ENCODE measurements at regions not wholly inside any gene's neighbourhood (a gene's known extent, or its start where the extent isn't known, plus 50 kb on each side); places are given as distances from the start of the nearest gene placed in this dataset.

GRCh38 chr6:97591955-97592354, 308.9 kb upstream of the MMS22L start:
- DNase-seq (ENCODE audit: low spot score) = no peak

- DNase-seq (ENCODE audit: low spot score) = no peak
Observed at GRCh38 chr6:97594844-97595243, 311.8 kb upstream of the MMS22L start.

- no peak for DNase-seq (ENCODE audit: low spot score)
Observed at GRCh38 chr6:97621111-97621510, 338.1 kb upstream of the MMS22L start.

GRCh38 chr6:97626671-97627441, 343.8 kb upstream of the MMS22L start:
- DNase-seq (ENCODE audit: low spot score) = no peak

- DNase-seq (ENCODE audit: low spot score) = no peak
Observed at GRCh38 chr6:97629180-97629579, 346.2 kb upstream of the MMS22L start.

GRCh38 chr6:97630604-97631003, 347.6 kb upstream of the MMS22L start:
- no peak for DNase-seq (ENCODE audit: low spot score)

GRCh38 chr6:97632341-97632740, 349.3 kb upstream of the MMS22L start:
- no peak for DNase-seq (ENCODE audit: low spot score)

- no peak for DNase-seq (ENCODE audit: low spot score)
Observed at GRCh38 chr6:97639702-97640101, 356.7 kb upstream of the MMS22L start.

- DNase-seq (ENCODE audit: low spot score) = no peak
Observed at GRCh38 chr6:97644353-97644752, 361.3 kb upstream of the MMS22L start.

- no peak for DNase-seq (ENCODE audit: low spot score)
Observed at GRCh38 chr6:97645757-97646156, 362.7 kb upstream of the MMS22L start.

GRCh38 chr6:97653076-97653475, 370.1 kb upstream of the MMS22L start:
- DNase-seq (ENCODE audit: low spot score) = no peak

GRCh38 chr6:97653517-97653916, 370.5 kb upstream of the MMS22L start:
- DNase-seq (ENCODE audit: low spot score) = no peak

- no peak for DNase-seq (ENCODE audit: low spot score)
Observed at GRCh38 chr6:97654674-97655073, 371.7 kb upstream of the MMS22L start.

GRCh38 chr6:97656236-97656635, 373.2 kb upstream of the MMS22L start:
- no peak for DNase-seq (ENCODE audit: low spot score)

GRCh38 chr6:97656706-97657350, 373.8 kb upstream of the MMS22L start:
- no peak for DNase-seq (ENCODE audit: low spot score)

- no peak for DNase-seq (ENCODE audit: low spot score)
Observed at GRCh38 chr6:97658090-97658489, 375.1 kb upstream of the MMS22L start.

- DNase-seq (ENCODE audit: low spot score) = no peak
Observed at GRCh38 chr6:97663252-97663651, 380.2 kb upstream of the MMS22L start.

GRCh38 chr6:97665446-97665845, 382.4 kb upstream of the MMS22L start:
- DNase-seq (ENCODE audit: low spot score) = no peak

GRCh38 chr6:97666889-97667288, 383.9 kb upstream of the MMS22L start:
- DNase-seq (ENCODE audit: low spot score) = no peak

GRCh38 chr6:97668716-97669115, 385.7 kb upstream of the MMS22L start:
- no peak for DNase-seq (ENCODE audit: low spot score)

- DNase-seq (ENCODE audit: low spot score) = no peak
Observed at GRCh38 chr6:97669191-97670031, 386.4 kb upstream of the MMS22L start.

- DNase-seq (ENCODE audit: low spot score) = no peak
Observed at GRCh38 chr6:97674802-97675201, 391.8 kb upstream of the MMS22L start.

GRCh38 chr6:97677626-97678025, 394.6 kb upstream of the MMS22L start:
- DNase-seq (ENCODE audit: low spot score) = no peak
